ENCODE measurements at regions not wholly inside any gene's neighbourhood (a gene's known extent, or its start where the extent isn't known, plus 50 kb on each side); places are given as distances from the start of the nearest gene placed in this dataset.

GRCh38 chr17:52255347-52255746 lies 96.8 kb upstream of the CA10 start:
- no peak for ATAC-seq
- H3K36me3 Mint-ChIP-seq (ENCODE audit: low read depth), result no peaks in the 10 kb centered on the region
- H3K27ac Mint-ChIP-seq, result no peak overlapping the region
- DNase-seq, result no peak
- no peak overlapping the region for H3K4me3 Mint-ChIP-seq
- no peaks in the 10 kb centered on the region for H3K9me3 Mint-ChIP-seq
- H3K27me3 Mint-ChIP-seq, result no peaks in the 10 kb centered on the region
- H3K4me1 Mint-ChIP-seq, result no peaks in the 10 kb centered on the region

- H3K4me1 Mint-ChIP-seq, result no peaks in the 10 kb centered on the region
- no peak overlapping the region for H3K4me3 Mint-ChIP-seq
- H3K27ac Mint-ChIP-seq, result no peak overlapping the region
- ATAC-seq (no peak), DNase-seq (no peak)
- no peaks in the 10 kb centered on the region for H3K27me3 Mint-ChIP-seq
- H3K36me3 Mint-ChIP-seq (ENCODE audit: low read depth), result no peaks in the 10 kb centered on the region
- no peaks in the 10 kb centered on the region for H3K9me3 Mint-ChIP-seq
Measured at GRCh38 chr17:52244689-52245088, 86.2 kb upstream of the CA10 start.

- H3K4me3 Mint-ChIP-seq, result no peak overlapping the region
- no peaks in the 10 kb centered on the region for H3K36me3 Mint-ChIP-seq (ENCODE audit: low read depth)
- DNase-seq, result no peak
- H3K4me1 Mint-ChIP-seq, result no peaks in the 10 kb centered on the region
- no peak for ATAC-seq
- no peaks in the 10 kb centered on the region for H3K9me3 Mint-ChIP-seq
- no peak overlapping the region for H3K27ac Mint-ChIP-seq
- no peaks in the 10 kb centered on the region for H3K27me3 Mint-ChIP-seq
Measured at GRCh38 chr17:52242268-52242667, 83.8 kb upstream of the CA10 start.

DNA sequence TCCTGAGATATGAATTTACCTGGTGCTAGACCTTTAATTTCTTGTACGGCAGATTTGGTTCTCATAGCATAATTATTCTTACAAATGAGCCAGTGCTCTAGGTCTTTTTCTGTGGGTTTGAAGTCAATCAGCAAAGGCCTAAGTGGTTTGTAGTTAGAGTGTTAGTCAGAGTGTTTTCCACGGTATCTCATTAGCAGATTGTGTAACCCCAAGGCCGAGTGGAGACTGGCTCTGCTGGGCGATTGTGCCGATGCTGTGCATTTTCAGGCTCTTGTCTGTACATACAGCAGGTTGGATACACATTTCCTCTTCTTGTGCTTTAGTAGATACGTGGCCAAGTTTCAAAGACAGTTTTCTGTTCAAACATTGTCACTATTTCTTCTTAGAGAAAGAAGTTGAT lies 78.6 kb upstream of the CA10 start:
- Mint-ChIP-seq H3K4me1 (no peaks in the 10 kb centered on the region), H3K27me3 (no peaks in the 10 kb centered on the region), H3K36me3 (ENCODE audit: low read depth) (no peaks in the 10 kb centered on the region), H3K4me3 (no peak overlapping the region), H3K27ac (no peak overlapping the region), H3K9me3 (no peaks in the 10 kb centered on the region)
- ATAC-seq, result no peak
- no peak for DNase-seq

DNA sequence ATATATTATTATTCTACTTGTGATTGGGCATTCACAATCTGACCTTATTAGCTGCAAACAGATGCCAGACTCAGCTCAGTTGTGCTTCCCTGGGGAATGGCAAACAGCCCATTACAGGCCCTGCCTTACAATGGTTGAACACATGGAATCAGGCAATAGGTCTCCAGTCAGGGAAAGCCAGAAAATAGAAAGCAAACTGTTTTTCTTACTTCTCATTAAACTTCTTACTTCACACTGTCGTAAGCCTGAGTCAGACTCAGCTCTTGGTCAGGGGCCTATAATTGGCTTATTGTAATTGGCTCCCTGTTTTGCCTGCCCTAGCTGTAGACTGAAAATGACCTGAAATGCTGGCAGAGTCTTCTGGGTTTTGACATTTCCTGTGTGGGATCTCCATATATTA lies 77.0 kb upstream of the CA10 start:
- ATAC-seq, result no peak
- H3K27ac Mint-ChIP-seq, result no peak overlapping the region
- no peaks in the 10 kb centered on the region for H3K36me3 Mint-ChIP-seq (ENCODE audit: low read depth)
- H3K9me3 Mint-ChIP-seq, result no peaks in the 10 kb centered on the region
- H3K4me1 Mint-ChIP-seq, result no peaks in the 10 kb centered on the region
- no peaks in the 10 kb centered on the region for H3K27me3 Mint-ChIP-seq
- no peak for DNase-seq
- no peak overlapping the region for H3K4me3 Mint-ChIP-seq

GRCh38 chr17:52233632-52234031 lies 75.1 kb upstream of the CA10 start:
- H3K36me3 Mint-ChIP-seq (ENCODE audit: low read depth), result no peaks in the 10 kb centered on the region
- ATAC-seq (no peak), DNase-seq (no peak)
- H3K4me3 Mint-ChIP-seq, result no peak overlapping the region
- no peak overlapping the region for H3K27ac Mint-ChIP-seq
- no peaks in the 10 kb centered on the region for H3K9me3 Mint-ChIP-seq
- no peaks in the 10 kb centered on the region for H3K27me3 Mint-ChIP-seq
- no peaks in the 10 kb centered on the region for H3K4me1 Mint-ChIP-seq

GRCh38 chr17:52233176-52233575 lies 74.7 kb upstream of the CA10 start:
- H3K4me3 Mint-ChIP-seq, result no peak overlapping the region
- H3K27me3 Mint-ChIP-seq, result no peaks in the 10 kb centered on the region
- ATAC-seq, result no peak
- H3K4me1 Mint-ChIP-seq, result no peaks in the 10 kb centered on the region
- no peaks in the 10 kb centered on the region for H3K36me3 Mint-ChIP-seq (ENCODE audit: low read depth)
- H3K27ac Mint-ChIP-seq, result no peak overlapping the region
- no peak for DNase-seq
- no peaks in the 10 kb centered on the region for H3K9me3 Mint-ChIP-seq

DNA sequence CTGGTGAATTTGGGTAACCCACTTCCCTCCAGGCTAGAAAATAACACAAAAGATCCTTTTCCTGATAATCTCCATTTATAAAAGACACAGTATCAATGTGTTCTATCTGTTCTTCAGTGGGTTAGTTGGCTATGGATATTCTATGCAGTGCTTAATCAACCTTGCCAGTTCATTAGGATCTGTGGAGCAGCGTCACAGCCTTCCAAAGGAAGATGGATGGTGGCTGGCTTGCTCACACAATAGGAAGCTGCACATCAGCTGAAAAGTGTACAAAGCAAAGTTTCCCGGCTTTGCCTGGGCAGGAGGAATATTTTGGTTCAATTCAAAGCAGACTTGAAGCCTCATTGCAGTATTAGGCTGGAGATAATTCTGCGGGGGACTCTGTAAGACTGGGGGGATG lies 70.3 kb upstream of the CA10 start:
- peaks cover 2% of the 10 kb centered on the region for H3K27me3 Mint-ChIP-seq
- no peak overlapping the region for H3K27ac Mint-ChIP-seq
- no peak overlapping the region for H3K4me3 Mint-ChIP-seq
- H3K36me3 Mint-ChIP-seq (ENCODE audit: low read depth), result no peaks in the 10 kb centered on the region
- DNase-seq (no peak), ATAC-seq (no peak)
- no peaks in the 10 kb centered on the region for H3K9me3 Mint-ChIP-seq
- no peaks in the 10 kb centered on the region for H3K4me1 Mint-ChIP-seq

DNA sequence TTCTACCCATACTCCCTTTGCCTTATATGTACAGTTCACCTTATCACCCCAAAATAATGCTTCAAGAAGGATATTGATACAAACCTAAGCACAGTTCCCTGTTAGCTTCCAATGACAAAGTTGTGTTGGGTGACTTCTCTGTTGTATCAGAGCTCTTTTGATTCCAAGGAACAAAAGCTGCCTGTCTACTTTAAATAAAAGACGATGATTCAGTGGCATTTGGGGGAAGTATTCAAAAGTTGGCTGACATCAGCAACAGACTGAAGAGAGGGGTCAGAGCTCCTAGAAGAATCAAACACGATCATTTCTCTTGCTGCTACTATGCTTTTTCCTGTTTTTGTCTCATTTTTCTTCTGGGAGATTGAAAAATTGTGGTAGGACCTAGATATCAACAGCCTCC lies 69.4 kb upstream of the CA10 start:
- Mint-ChIP-seq H3K27me3 (peaks cover 2% of the 10 kb centered on the region), H3K4me1 (no peaks in the 10 kb centered on the region), H3K27ac (no peak overlapping the region), H3K4me3 (no peak overlapping the region), H3K9me3 (no peaks in the 10 kb centered on the region), H3K36me3 (ENCODE audit: low read depth) (no peaks in the 10 kb centered on the region)
- ATAC-seq (no peak), DNase-seq (no peak)

DNA sequence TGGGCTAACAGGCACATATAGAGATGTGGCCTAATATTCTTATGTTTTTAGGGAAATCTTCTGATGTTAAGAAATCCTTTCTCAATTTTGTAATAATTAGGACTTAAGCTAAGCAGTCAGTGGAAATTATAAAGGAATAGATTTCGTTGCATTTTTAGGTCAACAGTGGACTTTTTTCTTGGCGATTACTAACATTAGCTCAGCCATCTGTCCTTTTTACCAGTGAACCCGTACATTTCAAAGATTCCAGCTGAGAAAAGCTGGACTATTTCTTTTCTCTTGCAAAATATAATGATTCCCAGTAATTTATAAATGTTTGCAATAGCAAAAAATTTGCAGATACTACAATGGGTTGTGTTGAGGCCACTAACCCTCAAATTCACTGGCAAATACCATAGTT lies 54.9 kb upstream of the CA10 start:
- DNase-seq (no peak), ATAC-seq (no peak)
- Mint-ChIP-seq H3K36me3 (ENCODE audit: low read depth) (no peaks in the 10 kb centered on the region), H3K9me3 (peaks cover 4% of the 10 kb centered on the region), H3K4me1 (no peaks in the 10 kb centered on the region), H3K27ac (no peak overlapping the region), H3K4me3 (no peak overlapping the region), H3K27me3 (no peaks in the 10 kb centered on the region)

DNA sequence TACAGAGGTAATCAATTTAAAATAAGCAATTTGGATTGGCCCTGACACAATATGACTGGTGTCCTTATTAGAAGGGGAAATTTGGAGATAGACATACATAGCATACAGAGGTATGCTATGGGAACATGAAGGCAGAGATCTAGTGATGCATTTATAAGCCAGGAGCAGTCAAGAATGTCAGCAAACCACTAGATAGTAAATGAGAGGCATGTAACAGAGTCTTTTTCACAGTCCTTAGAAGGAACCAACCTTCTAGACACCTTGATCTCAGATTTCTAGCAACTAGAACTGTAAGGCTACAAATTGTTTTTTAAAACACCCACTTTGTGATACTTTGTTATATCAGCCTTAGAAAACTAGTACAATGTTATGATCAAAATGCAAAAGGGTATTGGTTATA lies 54.3 kb upstream of the CA10 start:
- ATAC-seq, result no peak
- Mint-ChIP-seq H3K4me3 (no peak overlapping the region), H3K36me3 (ENCODE audit: low read depth) (no peaks in the 10 kb centered on the region), H3K9me3 (peaks cover 4% of the 10 kb centered on the region), H3K27ac (no peak overlapping the region), H3K27me3 (no peaks in the 10 kb centered on the region), H3K4me1 (no peaks in the 10 kb centered on the region)
- no peak for DNase-seq

- no peaks in the 10 kb centered on the region for H3K4me1 Mint-ChIP-seq
- no peak overlapping the region for H3K4me3 Mint-ChIP-seq
- no peaks in the 10 kb centered on the region for H3K36me3 Mint-ChIP-seq (ENCODE audit: low read depth)
- DNase-seq (no peak), ATAC-seq (no peak)
- no peak overlapping the region for H3K27ac Mint-ChIP-seq
- peaks cover 9% of the 10 kb centered on the region for H3K9me3 Mint-ChIP-seq
- no peaks in the 10 kb centered on the region for H3K27me3 Mint-ChIP-seq
Measured at GRCh38 chr17:52209507-52209906, 51.0 kb upstream of the CA10 start.
